ENCODE measurements at regions not wholly inside any gene's neighbourhood (a gene's known extent, or its start where the extent isn't known, plus 50 kb on each side); places are given as distances from the start of the nearest gene placed in this dataset.
"Not testable (repeated sequence)": the region's sequence is repeated elsewhere in the genome, so short reads cannot be mapped to it uniquely, and the experiment has no call there.

- DNase-seq: no peak
Measured at GRCh38 chr16:66088681-66089080, 277.8 kb upstream of the CDH5 start.

GRCh38 chr16:66087308-66087707, 279.2 kb upstream of the CDH5 start:
- DNase-seq: no peak

- no peak for DNase-seq
Measured at GRCh38 chr16:66085651-66086050, 280.8 kb upstream of the CDH5 start.

GRCh38 chr16:66084731-66085130, 281.8 kb upstream of the CDH5 start:
- DNase-seq: not testable (repeated sequence)

- no peak for DNase-seq
Measured at GRCh38 chr16:66084306-66084705, 282.2 kb upstream of the CDH5 start.

GRCh38 chr16:66083171-66083570, 283.3 kb upstream of the CDH5 start:
- no peak for DNase-seq

- no peak for DNase-seq
Measured at GRCh38 chr16:66082424-66082823, 284.1 kb upstream of the CDH5 start.

GRCh38 chr16:66081775-66082366, 284.6 kb upstream of the CDH5 start:
- DNase-seq: peak; percentile 59

GRCh38 chr16:66079671-66080334, 286.7 kb upstream of the CDH5 start:
- DNase-seq: no peak

GRCh38 chr16:66070140-66070917, 296.2 kb upstream of the CDH5 start:
- DNase-seq: no peak

GRCh38 chr16:66069587-66069986, 296.9 kb upstream of the CDH5 start:
- no peak for DNase-seq

GRCh38 chr16:66066404-66066803, 300.1 kb upstream of the CDH5 start:
- no peak for DNase-seq

GRCh38 chr16:66065925-66066324, 300.6 kb upstream of the CDH5 start:
- no peak for DNase-seq

GRCh38 chr16:66064801-66065530, 301.5 kb upstream of the CDH5 start:
- DNase-seq: no peak

- DNase-seq: no peak
Measured at GRCh38 chr16:66058832-66059231, 307.7 kb upstream of the CDH5 start.

GRCh38 chr16:66058172-66058691, 308.3 kb upstream of the CDH5 start:
- peak; percentile 37 for DNase-seq

GRCh38 chr16:66057057-66057456, 309.4 kb upstream of the CDH5 start:
- DNase-seq: no peak

- no peak for DNase-seq
Measured at GRCh38 chr16:66054095-66054494, 312.4 kb upstream of the CDH5 start.

GRCh38 chr16:66052745-66053144, 313.7 kb upstream of the CDH5 start:
- DNase-seq: no peak

- no peak for DNase-seq
Measured at GRCh38 chr16:66050991-66051390, 315.5 kb upstream of the CDH5 start.

- no peak for DNase-seq
Measured at GRCh38 chr16:66049865-66050264, 316.6 kb upstream of the CDH5 start.

GRCh38 chr16:66045626-66046025, 320.9 kb upstream of the CDH5 start:
- peak; percentile 8 for DNase-seq

GRCh38 chr16:66044556-66044955, 321.9 kb upstream of the CDH5 start:
- DNase-seq: no peak

Data from EL (cell line).